SK-N-SH treated with all-trans-retinoic acid at 6 μM for 48 hours (cell line): ENCODE measurements at regions not wholly inside any gene's neighbourhood (a gene's known extent, or its start where the extent isn't known, plus 50 kb on each side); places are given as distances from the start of the nearest gene placed in this dataset.

ENCODE experiments used
- PATZ1 ChIP-seq: fragments of 250-450 bp; sonication (Bioruptor Pico); IDR thresholded peaks from 2 replicates; pipeline ENCODE4 v1.8.0; 2020; ENCODE audit warnings: mild to moderate bottlenecking, moderate library complexity, borderline replicate concordance
- ZNF70 ChIP-seq: fragments of 450-650 bp; formaldehyde crosslinking; IDR thresholded peaks from 2 replicates; pipeline ENCODE4 v1.5.0; 2020; ENCODE audit warnings: mild to moderate bottlenecking, moderate library complexity

GRCh38 chr12:25810683-25811082, 147.8 kb upstream of the RASSF8 start:
- TF ChIP-seq ZNF70 (CRISPR knock-in tag) = no peak
- no peak for TF ChIP-seq PATZ1
